Psoas muscle (tissue), 7 donors: ENCODE measurements at regions not wholly inside any gene's neighbourhood (a gene's known extent, or its start where the extent isn't known, plus 50 kb on each side); places are given as distances from the start of the nearest gene placed in this dataset.
"Not testable (repeated sequence)": the region's sequence is repeated elsewhere in the genome, so short reads cannot be mapped to it uniquely, and the experiment has no call there.

ENCODE experiments used
- ATAC-seq, 4 donors: fragments of 200-7000 bp; cut with Tn5 transposase; one replicate each; pipeline ENCODE4 v1.9.1; 2020; ENCODE audit warnings: moderate library complexity in 3 of 4, mild to moderate bottlenecking in 2 of 4
- DNase-seq, 2 donors: peaks; one replicate each; pipeline ENCODE4 v3.0.0-alpha.2; 2020
- H3K27ac ChIP-seq: fragments of 200-600 bp; one replicate; pipeline ENCODE4 v1.8.0; 2022
- H3K27me3 ChIP-seq, 3 donors: fragments of 200-600 bp in 1 of 3; one replicate each; pipeline versions ENCODE4 v1.6.1 to v1.8.0; 2013 to 2022; ENCODE audit warnings: low read length in 2 of 3, mild to moderate bottlenecking in 2 of 3, moderate library complexity in 1 of 3; ENCODE audit not compliant: insufficient read depth in 3 of 3
- H3K36me3 ChIP-seq, 2 donors: fragments of 200-600 bp in 1 of 2; one replicate each; pipeline versions ENCODE4 v1.6.1 to v1.8.0; 2013 to 2022; ENCODE audit warnings: low read depth in 1 of 2, mild to moderate bottlenecking in 1 of 2, moderate library complexity in 1 of 2; ENCODE audit not compliant: insufficient read depth in 1 of 2
- H3K4me1 ChIP-seq: fragments of 200-600 bp; one replicate; pipeline ENCODE4 v1.8.0; 2022
- H3K4me3 ChIP-seq: fragments of 200-600 bp; one replicate; pipeline ENCODE4 v1.8.0; 2022; ENCODE audit warnings: mild to moderate bottlenecking
- H3K9me3 ChIP-seq: fragments of 200-600 bp; one replicate; pipeline ENCODE4 v1.8.0; 2022
- WGBS, 3 donors: extraction: QIAGEN DNeasy Blood & Tissue Kit; methylation state at CpG; one replicate each; pipeline versions ENCODE4 v1.1.6 to v1.1.7; 2013; 5-methylcytosine and 5-hydroxymethylcytosine counted together
- intact Hi-C, 2 donors: fragments of 100-400 bp; cut with DNase I; formaldehyde crosslinking; loops; one replicate each; pipeline versions ENCODE4 v1.11.0 to v1.14.2; 2022
- TF ChIP-seq, protein P1 (sequence below): fragments of 200-600 bp; IDR thresholded peaks from one replicate; pipeline ENCODE4 v1.8.0; 2022; ENCODE audit warnings: antibody characterized with exemption
- donor health status: healthy with polysubstance abuse.
- donor health status: DM: no; HTN: no; CAD: no; lungs with moderate emphysema.
- donor health status: Bipolar disorder and iron deficiency.
- donor health status: healthy.
- donor health status: DM: yes; HTN: yes; CAD: no.
- donor health status: DM: no; HTN: no; CAD: no.
- donor health status: DM: yes; HTN: yes; CAD: no.

DNA sequence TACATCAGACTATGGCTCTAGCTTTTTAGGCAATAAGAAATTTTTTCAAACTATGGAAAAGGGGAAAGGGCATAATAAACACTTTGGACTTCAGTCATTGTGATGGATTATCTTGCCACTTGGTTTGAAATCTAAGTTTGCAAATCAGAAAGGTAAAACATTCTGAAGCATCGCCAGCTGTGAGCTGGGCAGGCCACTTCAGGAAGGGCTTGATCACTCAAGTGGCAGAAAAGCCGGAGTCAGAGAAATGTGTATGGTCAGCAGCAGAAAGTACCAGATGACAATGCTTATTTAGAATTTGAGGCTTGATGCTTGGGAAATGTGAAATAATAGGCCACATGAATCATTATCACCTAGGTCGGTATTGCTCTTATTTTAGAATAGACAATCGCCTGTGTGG is 79.7 kb downstream of the ZNF648 start:
- intact Hi-C loops, result no loop called here
- H3K4me3 ChIP-seq, result no peak overlapping the region
- no peaks in the 10 kb centered on the region for H3K27me3 ChIP-seq
- H3K4me1 ChIP-seq, result no peaks in the 10 kb centered on the region
- H3K9me3 ChIP-seq, result no peaks in the 10 kb centered on the region
- DNase-seq (no peak), ATAC-seq (no peak)
- H3K36me3 ChIP-seq, result no peaks in the 10 kb centered on the region
- H3K27ac ChIP-seq, result no peak overlapping the region
- WGBS, 3 donors, result 88 to 90% (median 89%) methylated on average over 4 of the region's 4 CpGs
- TF ChIP-seq, protein P1, sequence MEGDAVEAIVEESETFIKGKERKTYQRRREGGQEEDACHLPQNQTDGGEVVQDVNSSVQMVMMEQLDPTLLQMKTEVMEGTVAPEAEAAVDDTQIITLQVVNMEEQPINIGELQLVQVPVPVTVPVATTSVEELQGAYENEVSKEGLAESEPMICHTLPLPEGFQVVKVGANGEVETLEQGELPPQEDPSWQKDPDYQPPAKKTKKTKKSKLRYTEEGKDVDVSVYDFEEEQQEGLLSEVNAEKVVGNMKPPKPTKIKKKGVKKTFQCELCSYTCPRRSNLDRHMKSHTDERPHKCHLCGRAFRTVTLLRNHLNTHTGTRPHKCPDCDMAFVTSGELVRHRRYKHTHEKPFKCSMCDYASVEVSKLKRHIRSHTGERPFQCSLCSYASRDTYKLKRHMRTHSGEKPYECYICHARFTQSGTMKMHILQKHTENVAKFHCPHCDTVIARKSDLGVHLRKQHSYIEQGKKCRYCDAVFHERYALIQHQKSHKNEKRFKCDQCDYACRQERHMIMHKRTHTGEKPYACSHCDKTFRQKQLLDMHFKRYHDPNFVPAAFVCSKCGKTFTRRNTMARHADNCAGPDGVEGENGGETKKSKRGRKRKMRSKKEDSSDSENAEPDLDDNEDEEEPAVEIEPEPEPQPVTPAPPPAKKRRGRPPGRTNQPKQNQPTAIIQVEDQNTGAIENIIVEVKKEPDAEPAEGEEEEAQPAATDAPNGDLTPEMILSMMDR, result no peak

DNA sequence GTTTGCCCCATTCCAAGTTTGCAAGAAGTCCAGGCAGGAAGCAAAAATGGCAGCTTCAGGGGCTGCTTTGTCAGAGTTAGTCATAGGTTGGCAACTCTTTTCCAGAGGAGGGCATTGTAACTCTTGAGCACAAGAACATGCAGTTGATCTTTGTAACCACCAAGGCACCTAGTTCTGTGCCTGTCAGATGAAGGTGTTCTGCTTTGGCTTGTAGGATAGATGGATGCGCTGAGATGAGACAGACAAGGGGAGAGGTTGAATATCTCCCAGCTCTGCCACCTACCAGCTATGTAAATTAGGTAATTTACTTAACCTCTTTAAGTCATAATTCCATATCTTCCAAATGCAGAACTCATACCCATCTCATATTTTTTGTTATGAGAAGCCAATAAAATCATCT is 89.3 kb downstream of the ZNF648 start:
- Histone ChIP-seq H3K27me3 (no peaks in the 10 kb centered on the region), H3K9me3 (no peaks in the 10 kb centered on the region), H3K36me3 (no peaks in the 10 kb centered on the region), H3K27ac (no peak overlapping the region), H3K4me1 (no peaks in the 10 kb centered on the region), H3K4me3 (no peak overlapping the region)
- DNase-seq (no peak), ATAC-seq (no peak)
- 89 to 100% (median 91%) methylated on average over 1 of the region's 1 CpG for WGBS, 3 donors
- TF ChIP-seq, protein P1, result no peak
- intact Hi-C loops, result no loop called here

DNA sequence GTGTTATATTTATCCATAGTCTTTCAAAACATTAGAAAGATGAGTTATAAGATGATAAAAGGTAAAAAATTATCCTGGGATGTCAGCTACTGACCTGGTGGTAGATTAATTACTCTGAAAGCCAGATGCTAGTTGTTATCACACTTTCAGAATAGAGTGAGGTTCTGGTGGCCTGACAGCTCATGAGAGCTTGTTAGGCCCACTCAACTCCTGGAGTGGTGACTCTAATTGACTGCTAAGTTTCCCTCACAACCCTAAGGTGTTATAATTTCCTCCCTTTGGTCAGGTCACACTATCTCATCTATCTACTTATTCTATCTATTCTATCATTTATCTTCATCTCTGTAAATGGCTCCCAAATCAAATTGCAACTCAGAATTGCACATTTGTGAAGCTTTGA is 90.1 kb downstream of the ZNF648 start:
- no peaks in the 10 kb centered on the region for H3K36me3 ChIP-seq
- DNase-seq (no peak), ATAC-seq (no peak)
- TF ChIP-seq, protein P1, result no peak
- no peak overlapping the region for H3K4me3 ChIP-seq
- H3K4me1 ChIP-seq, result no peaks in the 10 kb centered on the region
- intact Hi-C loops, result no loop called here
- H3K27me3 ChIP-seq, result no peaks in the 10 kb centered on the region
- no peak overlapping the region for H3K27ac ChIP-seq
- H3K9me3 ChIP-seq, result no peaks in the 10 kb centered on the region

DNA sequence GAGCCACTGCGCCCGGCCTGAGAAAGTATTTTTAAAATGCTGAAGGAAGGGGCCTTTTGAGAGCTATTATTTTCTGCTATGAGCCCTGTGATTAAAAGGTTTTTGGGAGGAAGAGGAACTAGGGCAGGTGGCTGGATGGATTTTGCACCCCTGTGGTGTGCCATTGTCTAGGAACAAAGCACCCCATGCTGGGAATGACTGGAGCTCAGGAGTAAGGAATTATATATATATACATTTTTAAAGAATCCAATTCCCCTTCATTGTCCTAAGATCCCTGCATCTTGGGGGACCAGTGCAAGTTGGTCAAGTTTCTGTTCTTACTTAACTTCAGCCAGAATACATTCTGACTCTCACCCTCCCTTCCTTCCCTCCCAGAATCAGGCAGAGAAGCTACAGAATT is 91.6 kb downstream of the ZNF648 start:
- Histone ChIP-seq H3K27ac (no peak overlapping the region), H3K4me3 (no peak overlapping the region), H3K27me3 (no peaks in the 10 kb centered on the region), H3K4me1 (no peaks in the 10 kb centered on the region), H3K36me3 (no peaks in the 10 kb centered on the region), H3K9me3 (no peaks in the 10 kb centered on the region)
- 65 to 75% (median 71%) methylated on average over 2 of the region's 2 CpGs for WGBS, 3 donors
- ATAC-seq (no peak), DNase-seq (no peak)
- intact Hi-C loops, result no loop called here
- TF ChIP-seq, protein P1, result no peak

DNA sequence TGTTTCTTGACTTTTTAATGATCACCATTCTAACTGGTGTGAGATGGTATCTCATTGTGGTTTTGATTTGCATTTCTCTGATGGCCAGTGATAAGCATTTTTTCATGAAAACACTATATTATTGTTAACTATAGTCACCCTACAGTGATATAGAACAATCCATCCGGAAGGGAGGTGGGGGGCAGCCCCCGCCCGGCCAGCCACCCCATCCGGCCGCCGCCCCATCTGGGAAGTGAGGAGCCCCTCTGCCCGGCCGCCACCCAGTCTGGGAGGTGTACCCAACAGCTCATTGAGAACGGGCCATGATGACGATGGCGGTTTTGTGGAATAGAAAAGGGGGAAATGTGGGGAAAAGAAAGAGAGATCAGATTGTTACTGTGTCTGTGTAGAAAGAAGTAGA is 106.8 kb downstream of the ZNF648 start:
- ATAC-seq, intact Hi-C loops, H3K4me3 ChIP-seq, DNase-seq, H3K36me3 ChIP-seq, H3K4me1 ChIP-seq, H3K27me3 ChIP-seq, H3K27ac ChIP-seq: not testable (repeated sequence)
- WGBS, 3 donors, result 90 to 99% (median 95%) methylated on average over 9 to 11 of the region's 11 CpGs
- peaks cover 20% of the 10 kb centered on the region for H3K9me3 ChIP-seq

DNA sequence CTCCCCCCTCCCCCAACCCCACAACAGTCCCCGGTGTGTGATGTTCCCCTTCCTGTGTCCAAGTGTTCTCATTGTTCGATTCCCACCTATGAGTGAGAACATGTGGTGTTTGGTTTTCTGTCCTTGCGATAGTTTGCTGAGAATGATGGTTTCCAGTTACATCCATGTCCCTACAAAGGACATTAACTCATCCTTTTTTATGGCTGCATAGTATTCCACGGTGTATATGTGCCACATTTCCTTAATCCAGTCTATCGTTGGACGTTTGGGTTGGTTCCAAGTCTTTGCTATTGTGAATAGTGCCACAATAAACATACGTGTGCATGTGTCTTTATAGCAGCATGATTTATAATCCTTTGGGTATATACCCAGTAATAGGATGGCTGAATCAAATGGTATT is 107.3 kb downstream of the ZNF648 start:
- ATAC-seq, H3K4me3 ChIP-seq, H3K4me1 ChIP-seq, intact Hi-C loops, H3K36me3 ChIP-seq, H3K27ac ChIP-seq, DNase-seq, H3K27me3 ChIP-seq: not testable (repeated sequence)
- H3K9me3 ChIP-seq, result peaks cover 15% of the 10 kb centered on the region
- 87 to 90% (median 90%) methylated on average over 7 of the region's 7 CpGs for WGBS, 3 donors
